GF-D8 (cell line): ENCODE measurements at regions not wholly inside any gene's neighbourhood (a gene's known extent, or its start where the extent isn't known, plus 50 kb on each side); places are given as distances from the start of the nearest gene placed in this dataset.

ENCODE experiments used
- DNase-seq: peaks from one replicate; lab custom pipeline; 2025; lab: John Stamatoyannopoulos, UW

DNA sequence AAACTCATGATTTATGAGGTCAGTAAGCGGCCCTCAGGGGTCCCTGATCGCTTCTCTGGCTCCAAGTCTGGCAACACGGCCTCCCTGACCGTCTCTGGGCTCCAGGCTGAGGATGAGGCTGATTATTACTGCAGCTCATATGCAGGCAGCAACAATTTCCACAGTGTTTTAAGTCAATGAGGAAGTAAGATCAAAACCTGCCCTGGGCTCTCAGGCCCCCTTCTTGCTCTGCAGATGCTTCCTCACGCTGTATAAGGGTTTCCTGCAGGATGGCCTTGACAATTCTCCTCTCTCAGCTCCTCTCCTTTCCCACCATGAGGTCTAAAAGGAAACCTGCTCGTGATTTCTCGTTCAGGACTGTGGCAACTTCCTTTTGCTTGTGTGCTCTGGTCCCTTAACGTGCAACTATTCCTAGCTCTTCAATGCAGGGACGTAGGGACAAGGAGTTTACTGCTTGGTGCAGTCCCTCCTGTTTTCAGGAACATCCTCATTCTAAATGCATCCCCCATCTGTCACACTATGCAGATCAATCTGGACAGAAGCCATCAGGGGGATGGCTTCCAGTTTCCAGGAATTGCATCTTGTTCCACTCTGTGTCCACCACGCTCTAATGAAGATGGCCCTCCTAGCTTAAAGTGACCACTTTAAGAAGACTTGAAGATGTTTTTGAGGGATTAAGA lies 64.3 kb upstream of the IGLL5 start:
- peak; percentile 25 for DNase-seq

DNA sequence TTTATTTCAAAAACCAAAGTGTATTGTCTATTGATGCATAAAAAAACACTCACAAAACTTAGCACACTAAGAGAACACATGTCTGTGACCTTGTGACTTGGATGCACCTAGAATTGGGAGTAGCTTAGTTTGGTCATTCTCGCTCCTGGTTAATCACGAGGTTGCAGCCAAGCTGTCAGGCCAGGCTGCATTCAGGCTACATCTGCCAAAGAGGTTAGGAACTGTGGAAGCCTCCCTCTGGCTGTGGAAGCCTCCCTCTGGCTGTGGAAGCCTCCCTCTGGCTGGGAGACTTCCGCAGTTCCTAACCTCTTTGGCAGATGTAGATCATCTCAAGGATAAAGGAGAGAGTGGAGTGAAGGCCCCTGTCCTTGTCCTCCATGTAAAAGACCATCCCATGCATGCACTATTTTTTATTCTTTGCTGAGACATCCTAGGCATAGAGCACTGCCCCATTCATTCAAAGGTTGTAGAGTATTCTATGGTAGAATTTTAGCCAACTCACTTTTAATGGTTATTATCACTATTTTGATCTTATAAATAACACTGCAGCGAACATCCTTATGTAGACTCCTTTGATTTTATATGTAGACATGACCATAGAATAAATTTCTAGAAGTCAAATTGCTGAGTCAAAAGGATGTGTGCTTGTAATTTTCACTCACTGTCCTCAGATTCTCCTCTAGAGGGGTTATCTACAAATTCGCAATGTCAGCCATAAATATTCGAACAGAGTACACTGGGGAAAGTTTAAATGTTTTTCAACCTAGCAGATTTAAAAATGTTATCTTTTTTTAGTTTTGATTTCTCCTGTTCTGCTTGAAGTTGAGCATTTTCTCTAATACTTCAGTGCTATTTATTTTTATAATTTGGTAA lies 63.0 kb upstream of the IGLL5 start:
- DNase-seq, result no peak

DNA sequence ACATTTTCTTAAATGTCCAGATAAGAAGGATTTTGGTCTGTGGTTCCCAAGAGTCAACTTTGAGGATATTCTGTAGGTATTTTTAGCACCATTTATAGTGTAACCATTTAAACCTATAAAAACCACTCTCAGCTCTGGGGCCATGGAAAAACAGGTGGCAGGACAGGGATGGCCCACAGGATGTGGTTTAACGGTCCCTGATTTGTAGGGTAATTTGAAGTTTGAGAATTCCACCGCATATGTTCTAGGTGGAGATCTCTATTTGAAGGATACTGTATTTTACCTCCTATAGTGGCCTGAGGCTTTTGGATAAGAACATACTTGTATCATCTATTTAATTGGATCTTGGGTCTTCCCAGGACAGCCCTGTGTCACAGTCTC lies 62.4 kb upstream of the IGLL5 start:
- no peak for DNase-seq

DNA sequence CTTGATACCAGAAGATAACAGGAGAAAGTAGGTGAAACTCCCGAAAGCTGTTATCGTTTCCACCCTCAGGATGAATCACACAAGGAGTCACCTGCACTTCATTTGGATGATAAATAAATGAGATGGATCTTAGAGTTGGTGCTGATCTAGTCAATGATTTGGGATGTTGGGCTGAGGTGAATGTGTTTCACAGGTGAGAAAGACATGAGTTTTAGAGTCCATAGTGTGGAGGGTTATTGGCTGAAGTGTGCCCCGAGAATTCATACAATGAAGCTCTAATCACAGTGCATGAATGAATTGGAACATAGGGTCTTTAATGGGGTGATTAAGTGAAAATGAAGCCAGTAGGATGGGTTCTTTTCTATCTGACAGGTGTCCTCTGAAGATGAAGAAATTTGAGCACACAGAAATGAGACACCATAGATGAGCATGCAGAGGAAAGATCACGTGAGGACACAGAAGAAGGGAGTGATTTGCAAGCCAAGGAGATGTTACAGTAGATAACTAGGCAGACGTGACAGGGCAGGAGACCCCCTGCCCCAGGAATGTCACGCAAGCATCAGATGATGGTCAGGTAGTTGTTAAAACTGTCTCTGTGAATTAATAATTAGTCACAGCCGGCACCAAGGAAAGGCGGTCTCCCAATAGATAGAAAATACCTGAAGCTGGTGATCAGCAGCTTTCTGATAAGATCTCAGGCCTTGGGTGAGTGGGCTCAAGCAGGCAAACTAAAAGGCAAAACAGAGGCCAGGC lies 60.3 kb upstream of the IGLL5 start:
- no peak for DNase-seq

DNA sequence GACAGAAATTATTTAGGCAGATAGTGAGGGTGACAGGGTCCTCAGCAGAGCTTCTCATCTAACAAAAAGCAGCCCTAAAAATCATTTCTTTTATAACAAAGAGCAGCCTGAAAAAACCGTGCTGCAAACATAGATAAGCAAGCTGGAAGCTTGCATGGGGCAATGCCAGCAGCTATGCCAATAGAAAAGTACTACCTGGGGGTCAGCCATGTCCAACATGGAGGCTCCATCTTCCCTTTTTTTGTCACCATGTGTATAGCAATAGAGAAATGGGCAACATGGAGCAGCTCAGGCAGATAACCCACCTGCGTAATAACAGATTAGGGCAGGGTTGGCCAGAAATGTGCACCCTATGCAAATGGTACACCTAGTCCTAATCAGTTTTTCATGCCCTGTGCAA lies 57.4 kb upstream of the IGLL5 start:
- no peak for DNase-seq

DNA sequence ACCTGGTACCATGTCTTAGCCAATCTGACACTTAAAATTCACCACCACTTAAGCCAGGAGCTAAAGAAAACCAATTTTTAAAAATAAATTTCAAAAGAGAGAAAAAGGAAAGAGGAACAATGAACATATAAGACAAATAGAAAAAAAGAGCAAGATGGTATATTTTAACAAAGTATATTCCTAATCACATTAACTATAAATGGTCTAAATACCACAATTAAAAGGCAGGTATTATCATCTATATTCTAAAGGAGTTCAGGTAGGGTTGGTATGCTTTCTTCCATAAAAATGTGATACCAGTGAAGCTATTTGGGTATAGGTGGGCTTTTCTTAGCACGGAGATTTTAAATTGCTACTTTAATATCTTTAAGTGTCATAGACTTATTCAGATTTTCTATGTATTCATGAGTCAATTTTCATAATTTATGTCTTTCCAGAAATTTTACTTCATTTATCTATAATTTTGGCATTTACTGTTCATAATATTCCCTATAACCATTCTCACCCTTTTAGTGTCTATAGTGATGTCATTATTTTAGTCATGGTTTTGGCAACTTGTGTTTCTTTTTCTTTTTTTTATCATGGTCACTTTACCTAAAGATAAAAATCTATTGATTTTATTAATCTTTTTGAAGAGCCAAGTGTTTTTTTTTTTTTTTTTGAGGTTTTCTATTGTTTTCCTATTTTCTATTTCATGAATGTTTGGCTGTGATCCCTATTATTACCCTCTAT lies 56.5 kb upstream of the IGLL5 start:
- no peak for DNase-seq

DNA sequence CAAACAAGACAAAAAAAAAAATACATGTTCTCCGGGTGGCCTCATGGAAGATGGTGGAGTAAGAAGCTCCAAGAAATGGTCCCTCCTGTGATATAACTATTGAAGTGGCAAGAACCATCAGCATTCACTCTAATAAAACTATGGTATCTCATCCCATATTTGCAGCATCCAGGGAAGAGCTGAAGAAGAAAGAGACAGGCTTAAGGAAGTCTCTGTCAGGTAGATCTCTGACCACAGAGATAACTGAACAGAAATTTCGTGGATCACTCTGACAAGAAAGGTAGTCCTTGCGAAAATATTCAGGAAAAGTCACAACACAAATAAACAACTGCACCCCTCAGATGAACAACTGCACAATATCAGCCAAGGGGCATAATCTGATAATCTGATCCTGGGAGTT lies 54.6 kb upstream of the IGLL5 start:
- DNase-seq, result no peak

DNA sequence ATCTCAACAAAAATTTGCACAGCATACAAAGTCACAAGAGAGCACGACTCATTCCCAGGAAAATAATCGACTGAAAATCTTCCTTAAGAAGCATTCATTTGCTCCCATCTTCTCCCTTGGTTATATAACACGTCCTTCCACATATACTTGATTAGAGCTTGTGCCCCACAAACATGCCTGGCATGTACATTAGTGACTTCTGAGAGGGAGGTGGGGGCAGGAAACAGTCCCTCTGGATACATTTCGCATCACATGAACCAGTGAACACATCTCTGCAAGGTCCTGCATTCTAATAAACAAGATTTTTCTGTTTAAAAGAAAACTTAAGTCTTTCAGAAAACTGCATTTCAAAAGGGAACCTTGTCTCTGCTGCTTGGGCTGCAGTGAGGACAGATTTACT lies 54.1 kb upstream of the IGLL5 start:
- DNase-seq, result no peak

DNA sequence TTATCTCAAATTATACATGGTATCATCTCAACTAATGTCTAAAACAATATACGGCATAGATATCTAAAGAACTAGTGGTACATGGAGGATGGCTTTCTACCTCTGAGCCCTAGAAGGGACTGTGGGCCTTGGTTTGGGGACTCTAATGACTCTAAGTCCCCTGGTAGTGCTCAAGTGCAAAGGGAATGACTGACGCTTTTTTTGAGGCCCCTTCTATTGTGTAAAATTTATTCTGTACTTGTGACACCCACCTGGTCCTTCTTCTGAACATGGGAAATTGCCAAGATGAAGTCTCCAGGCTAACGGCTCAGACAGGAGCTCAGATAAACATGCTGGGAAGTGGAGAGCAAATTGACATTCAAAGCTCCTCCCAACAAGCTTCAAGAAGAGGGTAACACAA lies 53.4 kb upstream of the IGLL5 start:
- DNase-seq, result no peak

DNA sequence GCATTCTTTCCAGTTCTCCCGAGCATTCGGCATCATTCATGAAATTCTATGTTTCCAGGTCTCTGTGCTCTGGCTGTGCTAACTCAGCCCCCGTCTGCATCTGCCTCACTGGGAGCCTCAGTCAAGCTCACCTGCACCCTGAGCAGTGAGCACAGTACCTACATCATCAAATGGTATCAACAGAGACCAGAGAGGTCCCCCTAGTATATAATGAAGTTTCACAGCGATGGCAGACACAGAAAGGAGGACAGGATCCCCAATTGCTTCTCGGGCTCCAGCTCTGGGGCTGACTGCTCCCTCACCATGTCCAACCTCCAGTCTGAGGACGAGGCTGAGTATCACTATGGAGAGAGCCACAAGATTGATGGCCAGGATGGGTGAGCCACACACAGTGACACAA lies 52.8 kb upstream of the IGLL5 start:
- DNase-seq, result no peak

DNA sequence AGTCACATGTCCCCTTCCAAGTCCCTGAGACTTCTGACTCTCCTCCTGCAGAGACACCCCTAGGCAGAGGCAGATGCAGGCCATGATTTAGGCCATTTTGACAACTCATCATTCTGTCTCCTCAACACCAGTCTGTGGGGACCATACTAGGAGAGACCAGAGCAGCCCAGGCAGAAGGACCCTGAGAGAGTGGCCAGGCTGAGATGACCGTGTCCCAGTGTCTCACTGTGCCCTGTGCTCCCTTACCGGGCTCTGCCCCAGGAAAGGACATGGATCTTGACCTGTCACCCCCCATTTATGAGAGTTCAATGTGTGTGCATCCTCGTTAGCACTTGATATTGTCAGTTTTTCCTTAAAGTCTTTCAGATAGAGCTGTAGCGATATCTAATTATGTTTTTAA lies 52.4 kb upstream of the IGLL5 start:
- DNase-seq, result no peak

DNA sequence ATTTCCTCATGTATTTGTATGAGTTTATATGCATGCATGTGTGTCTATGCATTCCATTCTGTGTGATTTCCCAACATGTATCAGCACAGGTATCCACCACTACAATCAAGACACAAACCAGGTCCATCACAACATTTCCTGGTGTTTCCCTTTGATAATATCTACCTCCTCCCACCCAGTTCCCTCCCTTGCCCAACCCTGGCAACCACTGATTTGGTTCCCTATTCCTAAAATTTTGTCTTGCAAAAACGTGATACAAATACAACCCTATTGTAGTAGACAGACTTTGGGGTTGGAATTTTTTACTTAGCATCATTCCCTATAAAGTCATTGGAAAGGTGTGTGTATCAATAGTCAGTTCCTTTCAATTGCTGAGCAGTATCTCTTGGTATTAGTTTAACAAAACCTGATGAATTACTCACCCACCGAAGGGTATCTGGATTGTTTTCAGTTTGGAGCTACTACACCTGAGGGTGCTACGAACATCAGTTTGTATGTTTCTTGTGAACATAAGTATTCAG lies 51.8 kb upstream of the IGLL5 start:
- no peak for DNase-seq

DNA sequence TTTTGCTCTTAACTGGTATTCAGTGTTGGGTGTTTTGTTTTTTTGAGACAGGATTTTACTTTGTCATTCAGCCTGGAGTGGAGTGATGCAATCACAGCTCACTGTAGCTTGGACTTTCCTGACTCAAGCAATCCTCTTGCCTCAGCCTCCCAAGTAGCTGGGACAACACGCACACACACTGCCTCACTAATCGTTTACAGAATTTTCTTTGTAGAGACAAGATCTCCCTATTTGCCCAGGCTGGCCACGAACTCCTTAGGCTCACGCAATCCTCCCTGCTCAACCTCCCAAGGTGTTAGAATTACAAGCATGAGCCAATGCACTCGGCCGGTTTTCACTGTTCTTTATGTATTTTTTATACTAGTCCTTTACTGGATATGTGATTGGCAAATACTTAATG lies 51.0 kb upstream of the IGLL5 start:
- DNase-seq, result no peak
